HG03432 (cell line): ENCODE measurements at regions not wholly inside any gene's neighbourhood (a gene's known extent, or its start where the extent isn't known, plus 50 kb on each side); places are given as distances from the start of the nearest gene placed in this dataset.

Experiments
- ATAC-seq: cut with Tn5 transposase; IDR thresholded peaks from one replicate; pipeline ENCODE4 v1.9.1; 2021; ENCODE audit warnings: mild to moderate bottlenecking, moderate library complexity; ENCODE audit not compliant: unreplicated experiment

- no peak for ATAC-seq
These were observed 75.9 kb upstream of the GALNT2 start for GRCh38 chr1:229991104-229991513.

- ATAC-seq = no peak
These were observed 75.2 kb upstream of the GALNT2 start for GRCh38 chr1:229991724-229992333.

GRCh38 chr1:229993060-229993459 is 74.0 kb upstream of the GALNT2 start:
- no peak for ATAC-seq

- no peak for ATAC-seq
These were observed 73.1 kb upstream of the GALNT2 start for GRCh38 chr1:229993894-229994293.

GRCh38 chr1:229999004-229999670 is 67.9 kb upstream of the GALNT2 start:
- no peak for ATAC-seq

GRCh38 chr1:230000493-230001184 is 66.4 kb upstream of the GALNT2 start:
- no peak for ATAC-seq

GRCh38 chr1:230002164-230002803 is 64.8 kb upstream of the GALNT2 start:
- no peak for ATAC-seq

GRCh38 chr1:230003409-230003808 is 63.6 kb upstream of the GALNT2 start:
- ATAC-seq = no peak

- peak; percentile 43 for ATAC-seq
These were observed 62.0 kb upstream of the GALNT2 start for GRCh38 chr1:230005040-230005439.

- ATAC-seq = no peak
These were observed 58.3 kb upstream of the GALNT2 start for GRCh38 chr1:230008721-230009120.

GRCh38 chr1:230009611-230010313 is 57.3 kb upstream of the GALNT2 start:
- no peak for ATAC-seq

- ATAC-seq = no peak
These were observed 56.3 kb upstream of the GALNT2 start for GRCh38 chr1:230010603-230011332.

GRCh38 chr1:230011333-230012092 is 55.5 kb upstream of the GALNT2 start:
- ATAC-seq = no peak

- no peak for ATAC-seq
These were observed 55.0 kb upstream of the GALNT2 start for GRCh38 chr1:230012093-230012393.

- no peak for ATAC-seq
These were observed 54.3 kb upstream of the GALNT2 start for GRCh38 chr1:230012741-230013140.

- ATAC-seq = no peak
These were observed 50.9 kb upstream of the GALNT2 start for GRCh38 chr1:230016159-230016558.
